GM21529 (cell line): ENCODE measurements at regions not wholly inside any gene's neighbourhood (a gene's known extent, or its start where the extent isn't known, plus 50 kb on each side); places are given as distances from the start of the nearest gene placed in this dataset.

Experiments used
- ATAC-seq: cut with Tn5 transposase; IDR thresholded peaks from one replicate; pipeline ENCODE4 v1.9.1; 2021; ENCODE audit not compliant: unreplicated experiment

DNA sequence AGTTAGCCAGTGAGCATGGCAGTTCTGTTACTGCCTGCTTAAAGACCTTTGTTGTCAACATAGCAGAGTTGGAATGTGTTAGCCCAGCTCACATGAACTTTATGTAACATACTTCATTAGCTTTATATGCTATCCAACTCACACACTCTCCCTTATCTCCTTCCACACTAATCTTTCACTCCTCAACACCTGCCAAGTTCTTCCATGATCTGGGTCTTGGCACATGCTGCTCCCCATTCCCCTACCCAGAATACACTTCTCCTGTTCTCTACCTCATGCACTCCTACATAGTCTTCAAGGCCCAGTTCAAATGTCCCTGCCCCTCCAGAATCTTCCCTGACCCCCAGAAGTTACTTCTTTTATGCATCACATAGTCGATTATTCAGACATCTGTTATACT is 179.3 kb downstream of the KATNAL1 start:
- no peak for ATAC-seq

DNA sequence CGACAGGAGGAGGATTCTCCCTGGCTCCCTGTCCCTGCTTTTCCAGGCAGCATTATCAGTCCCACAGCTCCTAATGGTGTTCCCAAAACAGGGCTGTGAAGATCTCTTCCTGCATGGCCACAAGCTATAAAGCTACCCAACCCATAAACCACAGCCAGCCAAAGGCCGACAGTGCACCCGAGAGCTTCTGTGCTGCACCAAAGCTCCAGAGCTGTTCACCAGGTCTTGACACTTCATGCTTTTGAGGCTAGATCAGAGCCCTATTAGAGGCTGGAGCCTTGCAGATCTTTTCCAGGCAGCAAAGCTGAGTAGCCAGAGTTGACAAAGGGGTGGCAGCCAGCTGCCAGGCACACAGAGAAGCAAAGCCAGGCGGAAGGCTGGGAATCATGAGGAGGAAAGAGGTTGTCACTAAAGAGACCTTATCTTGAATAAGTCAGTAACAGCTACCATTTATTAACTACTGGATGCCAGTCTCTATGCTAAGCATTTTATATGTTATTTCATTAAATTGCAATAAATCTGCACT is 180.4 kb downstream of the KATNAL1 start:
- no peak for ATAC-seq

DNA sequence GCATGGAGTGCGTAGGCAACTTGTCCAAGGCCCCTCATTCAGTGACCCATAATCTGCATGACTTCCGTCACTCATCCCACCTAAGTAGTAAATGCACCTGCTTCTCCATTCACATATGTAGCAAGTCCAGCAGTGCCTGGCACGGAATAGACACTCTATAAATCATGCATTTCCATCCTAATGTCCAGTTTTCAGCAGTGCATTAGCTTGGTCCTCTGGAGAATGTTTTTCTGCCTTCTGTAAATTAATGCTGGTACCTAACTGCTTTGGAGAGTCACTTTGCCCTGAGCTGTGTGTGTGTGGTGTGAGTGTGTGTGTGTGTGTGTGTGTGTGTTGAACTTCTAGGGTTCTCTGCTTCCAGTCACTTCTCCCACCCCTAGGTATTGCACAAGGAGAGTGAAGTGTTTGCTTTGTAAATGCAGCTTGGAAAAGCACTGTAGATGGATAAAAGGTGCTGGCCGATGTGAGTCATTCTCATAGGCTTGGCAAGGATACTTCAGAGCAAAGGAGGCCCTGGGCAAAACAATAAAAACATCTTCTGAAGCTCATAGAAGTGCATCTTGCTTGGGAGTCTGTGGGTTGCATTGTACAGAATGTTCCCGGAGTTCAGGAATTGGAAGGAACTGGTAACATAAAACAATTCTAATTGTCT is 181.8 kb downstream of the KATNAL1 start:
- no peak for ATAC-seq

DNA sequence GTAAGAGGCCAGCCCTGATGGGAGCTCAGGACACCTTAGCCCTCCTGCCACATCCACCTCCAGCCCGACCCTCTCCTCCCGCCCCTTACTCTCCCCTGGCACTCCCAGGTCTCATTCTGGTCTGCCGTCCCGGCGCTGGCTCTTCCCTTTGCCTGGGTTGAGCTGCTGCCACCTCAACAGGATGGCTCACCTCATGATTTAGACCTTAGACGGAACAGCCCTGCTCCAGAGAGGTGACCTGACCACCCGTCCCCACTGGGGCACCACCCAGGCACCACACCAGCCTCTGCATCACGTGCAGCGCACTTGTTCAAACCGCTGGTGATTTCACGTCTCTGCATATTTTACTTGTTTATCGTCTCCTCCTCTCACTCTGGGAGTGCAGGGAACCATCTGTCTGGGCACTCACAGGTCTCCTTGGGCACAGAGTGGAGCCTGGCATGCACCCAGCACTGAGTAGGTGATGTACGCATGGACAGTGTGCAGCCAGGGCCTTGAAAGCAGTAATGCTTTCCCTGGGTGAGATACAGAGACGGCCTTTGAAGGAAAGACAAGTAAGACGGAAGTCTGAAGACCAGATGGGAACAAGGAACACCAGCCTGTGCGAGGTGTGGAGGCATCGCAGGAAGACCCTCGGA is 183.1 kb downstream of the KATNAL1 start:
- no peak for ATAC-seq

DNA sequence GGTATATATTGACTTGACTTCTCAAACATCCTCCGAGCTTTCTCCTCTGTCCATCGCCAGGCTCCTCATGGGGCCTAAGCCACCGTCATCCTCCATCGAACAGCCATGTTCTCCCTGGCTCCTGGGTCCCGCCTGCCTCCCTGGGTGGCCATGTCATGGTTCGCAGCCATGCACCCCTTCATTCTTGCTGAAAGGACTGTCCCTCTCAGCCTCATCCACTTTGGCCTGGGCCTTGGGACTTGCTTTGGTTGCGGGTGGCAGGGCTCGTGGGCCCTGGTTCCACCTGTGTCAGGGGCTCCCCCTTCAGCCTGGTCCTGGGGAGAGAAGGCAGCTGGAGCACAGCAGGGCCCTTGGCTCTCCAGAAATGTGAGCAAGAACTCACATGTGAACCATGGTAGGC is 183.8 kb downstream of the KATNAL1 start:
- ATAC-seq, result no peak

DNA sequence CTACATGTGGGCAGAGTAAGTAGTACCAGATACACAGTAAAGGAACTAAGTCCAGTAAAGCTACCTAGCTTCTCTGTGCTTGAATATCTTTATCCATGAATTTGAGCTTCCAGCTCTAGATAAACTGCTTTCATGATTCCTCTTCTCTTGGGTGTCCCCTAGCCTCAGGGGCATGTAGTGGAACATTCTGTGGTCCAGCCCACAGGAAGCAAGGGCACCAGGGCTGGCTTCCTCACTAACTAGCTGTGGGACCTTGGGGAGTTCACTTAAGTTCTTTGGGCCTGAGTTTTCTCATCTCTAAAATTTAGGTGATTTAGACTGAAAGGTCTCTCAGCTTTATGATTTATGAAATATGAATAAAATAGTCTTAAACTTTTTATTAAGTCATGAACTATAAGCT is 185.7 kb downstream of the KATNAL1 start:
- no peak for ATAC-seq

DNA sequence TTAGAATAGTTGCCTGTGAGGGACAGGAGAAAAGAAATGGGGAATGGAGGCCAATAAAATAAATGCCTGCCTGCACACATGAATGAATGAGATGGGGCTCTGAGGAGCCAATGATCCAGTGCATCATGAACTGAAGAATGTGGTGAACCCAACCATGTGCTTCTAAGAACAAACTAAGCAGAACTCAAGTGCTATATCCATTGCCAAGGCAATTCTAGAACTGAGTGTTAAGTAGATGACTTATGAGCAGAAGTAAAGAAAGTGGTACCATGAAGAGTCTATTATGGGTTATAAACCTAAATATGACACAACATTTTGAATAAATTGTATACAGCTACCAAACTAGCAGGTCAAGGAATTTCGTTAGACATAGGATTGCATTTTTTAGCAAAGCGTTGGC is 186.1 kb downstream of the KATNAL1 start:
- no peak for ATAC-seq

DNA sequence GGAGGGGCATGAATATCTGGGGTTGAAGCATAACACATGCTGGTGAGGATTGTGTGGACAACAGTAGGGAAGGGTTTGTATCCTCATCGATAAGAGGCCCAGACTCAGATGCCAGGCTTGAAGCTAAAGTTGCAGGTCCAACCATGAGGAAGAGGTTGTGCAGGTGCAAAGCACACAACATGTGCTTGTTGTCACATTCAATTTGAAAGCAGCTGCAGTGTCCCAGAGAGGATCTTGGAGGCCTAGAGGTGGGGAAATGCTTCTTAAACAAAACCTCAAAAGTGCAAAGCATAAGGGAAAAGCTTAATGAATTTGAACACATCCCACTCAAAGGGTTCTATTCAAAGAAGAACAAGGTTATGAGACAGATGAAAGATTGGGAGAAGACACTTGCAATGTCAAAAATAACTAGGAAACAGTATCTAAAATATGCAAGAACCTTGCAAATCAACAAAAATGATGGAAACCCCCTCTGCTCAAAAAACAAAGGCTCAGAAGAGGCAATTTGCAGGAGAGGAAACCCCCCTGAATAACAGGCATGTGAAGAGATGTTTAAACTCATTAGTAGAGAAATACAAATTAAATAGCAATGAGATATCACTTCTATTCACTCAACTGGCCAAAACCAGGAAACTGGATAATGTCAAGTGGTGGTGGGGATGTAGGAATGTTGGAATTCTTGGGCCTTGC is 187.1 kb downstream of the KATNAL1 start:
- no peak for ATAC-seq

DNA sequence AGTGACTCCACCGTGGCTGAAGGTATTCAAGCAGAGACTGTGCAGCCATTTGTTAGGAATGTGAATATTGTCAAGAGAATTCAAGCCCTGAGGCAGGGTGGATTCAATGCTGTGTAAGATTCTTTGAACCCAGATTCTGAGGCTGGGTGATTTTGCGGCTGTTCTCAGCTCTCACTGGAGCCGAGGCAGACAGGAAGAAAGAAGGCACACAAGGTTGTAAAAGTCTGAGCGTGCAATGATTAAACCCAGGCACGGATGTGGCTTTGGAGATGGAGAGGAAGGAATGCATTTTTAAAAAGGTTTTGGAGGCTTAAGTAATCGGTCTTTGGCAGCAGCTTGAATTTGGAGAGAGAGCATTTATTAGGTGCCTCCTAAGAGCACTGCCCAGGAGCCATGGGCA is 187.9 kb downstream of the KATNAL1 start:
- ATAC-seq, result no peak

DNA sequence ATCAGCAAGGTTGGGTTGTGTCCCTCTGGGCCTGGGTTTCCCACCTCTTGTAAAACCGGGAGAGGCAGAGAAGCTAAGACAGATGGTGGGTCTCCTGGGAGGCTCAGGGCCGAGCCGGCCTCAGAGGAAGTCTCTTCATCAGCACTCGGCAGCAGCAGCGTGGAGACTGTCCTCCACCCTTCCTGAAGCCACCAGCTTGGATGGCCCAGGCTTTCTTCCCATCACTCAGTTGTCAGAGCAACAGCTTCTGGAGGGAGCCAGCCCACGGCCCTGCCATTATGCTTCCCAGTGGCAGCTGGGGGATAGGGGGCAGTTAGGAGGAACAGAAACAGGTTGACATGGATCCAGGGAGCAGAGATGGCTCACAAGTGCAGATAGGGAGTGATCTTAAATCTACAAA is 191.0 kb downstream of the KATNAL1 start:
- no peak for ATAC-seq

DNA sequence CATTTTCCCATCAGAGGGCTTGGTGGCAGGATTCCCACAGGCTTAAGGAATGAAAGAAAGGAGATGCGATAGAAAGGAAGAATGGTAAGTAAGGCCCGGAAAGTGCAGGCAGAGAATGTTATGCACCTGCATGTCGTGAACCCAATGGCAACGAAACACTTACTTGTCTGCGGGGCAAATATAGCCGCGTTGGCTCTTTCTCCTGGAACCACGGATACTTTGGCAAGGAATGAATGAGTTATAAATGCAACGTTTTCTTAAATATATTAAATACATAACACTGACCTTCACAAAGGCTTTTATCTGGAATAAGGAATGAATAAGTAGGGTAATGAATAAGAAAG is 192.1 kb downstream of the KATNAL1 start:
- no peak for ATAC-seq

DNA sequence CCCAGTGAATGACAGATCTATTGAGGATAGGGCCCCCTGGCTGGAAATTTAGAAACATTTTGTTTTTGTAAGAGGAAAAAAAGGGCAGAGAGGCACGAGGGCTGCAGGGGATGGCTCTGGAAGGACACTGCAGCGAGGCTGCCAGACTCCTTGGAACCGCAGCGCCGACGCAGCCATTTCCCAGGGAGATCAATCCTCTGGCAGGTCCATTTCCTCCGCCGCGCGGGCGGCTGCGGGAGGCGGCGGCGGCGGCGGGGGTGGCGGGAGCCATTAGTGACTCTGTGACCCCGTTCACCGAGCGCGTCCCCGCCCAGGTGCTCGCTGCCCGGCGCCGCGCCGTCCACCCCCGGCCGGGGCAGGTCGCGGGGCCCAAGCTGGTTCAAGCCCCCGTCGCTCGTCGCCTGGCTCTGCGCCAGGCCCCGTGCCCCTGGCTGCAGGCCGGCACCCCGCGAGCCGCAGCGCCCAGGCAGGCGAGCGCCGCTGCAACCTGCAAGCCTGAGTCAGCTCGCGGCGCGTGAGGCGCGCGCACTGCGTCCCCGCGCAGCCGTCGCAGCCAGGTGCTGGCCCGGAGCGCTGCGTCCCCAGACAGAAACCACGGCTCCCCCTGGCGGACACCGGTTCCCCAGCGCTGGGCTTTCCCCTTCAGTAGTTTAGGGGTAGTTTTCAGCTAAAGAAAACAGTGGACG is 192.6 kb downstream of the KATNAL1 start:
- peak; percentile 89 for ATAC-seq

DNA sequence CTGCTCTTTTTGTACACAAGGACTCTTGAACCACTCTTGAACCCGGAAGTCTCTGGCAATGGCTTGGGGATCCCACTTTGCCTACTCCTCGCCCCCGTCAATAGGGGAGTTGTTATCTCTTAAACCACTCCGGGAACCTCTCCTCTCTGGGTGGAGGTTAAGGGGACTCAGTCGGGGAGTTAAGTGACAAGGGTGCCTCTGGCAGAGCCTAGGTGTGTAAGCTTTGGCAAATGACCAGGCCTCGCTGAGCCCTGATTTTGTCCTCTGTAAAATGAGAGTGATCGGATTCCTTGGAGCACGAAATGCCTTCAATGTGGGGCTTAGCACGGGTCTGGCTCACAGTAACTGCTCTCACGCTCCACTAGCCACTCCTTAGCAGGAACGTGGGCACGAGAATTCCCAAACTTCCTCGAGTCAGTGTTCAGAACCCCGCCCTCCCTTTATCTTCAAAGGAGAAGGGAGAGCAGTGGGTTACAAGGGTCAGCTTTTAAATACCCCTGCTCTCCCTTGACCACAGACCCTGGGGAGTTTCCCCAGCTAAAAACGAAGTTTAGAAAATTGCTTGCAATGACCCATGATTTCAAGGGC is 193.3 kb downstream of the KATNAL1 start:
- no peak for ATAC-seq

DNA sequence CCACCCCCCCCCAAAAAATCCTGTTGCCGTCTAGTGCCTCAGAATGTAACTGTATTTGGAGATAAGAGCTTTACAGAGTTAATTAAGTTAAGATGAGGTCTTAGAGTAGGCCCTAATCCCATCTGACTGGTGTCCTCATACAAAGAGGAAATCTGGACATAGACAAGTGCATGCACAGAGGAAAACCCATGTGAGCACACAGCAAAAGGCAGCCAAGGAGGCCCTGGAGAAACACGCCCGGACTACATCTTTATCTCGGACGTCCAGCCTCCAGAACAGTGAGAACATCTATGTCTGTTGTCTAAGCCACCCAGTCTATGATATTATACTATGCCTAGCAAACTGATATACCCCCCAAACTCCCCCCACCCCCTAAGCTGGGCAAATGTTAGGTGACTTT is 193.8 kb downstream of the KATNAL1 start:
- no peak for ATAC-seq

DNA sequence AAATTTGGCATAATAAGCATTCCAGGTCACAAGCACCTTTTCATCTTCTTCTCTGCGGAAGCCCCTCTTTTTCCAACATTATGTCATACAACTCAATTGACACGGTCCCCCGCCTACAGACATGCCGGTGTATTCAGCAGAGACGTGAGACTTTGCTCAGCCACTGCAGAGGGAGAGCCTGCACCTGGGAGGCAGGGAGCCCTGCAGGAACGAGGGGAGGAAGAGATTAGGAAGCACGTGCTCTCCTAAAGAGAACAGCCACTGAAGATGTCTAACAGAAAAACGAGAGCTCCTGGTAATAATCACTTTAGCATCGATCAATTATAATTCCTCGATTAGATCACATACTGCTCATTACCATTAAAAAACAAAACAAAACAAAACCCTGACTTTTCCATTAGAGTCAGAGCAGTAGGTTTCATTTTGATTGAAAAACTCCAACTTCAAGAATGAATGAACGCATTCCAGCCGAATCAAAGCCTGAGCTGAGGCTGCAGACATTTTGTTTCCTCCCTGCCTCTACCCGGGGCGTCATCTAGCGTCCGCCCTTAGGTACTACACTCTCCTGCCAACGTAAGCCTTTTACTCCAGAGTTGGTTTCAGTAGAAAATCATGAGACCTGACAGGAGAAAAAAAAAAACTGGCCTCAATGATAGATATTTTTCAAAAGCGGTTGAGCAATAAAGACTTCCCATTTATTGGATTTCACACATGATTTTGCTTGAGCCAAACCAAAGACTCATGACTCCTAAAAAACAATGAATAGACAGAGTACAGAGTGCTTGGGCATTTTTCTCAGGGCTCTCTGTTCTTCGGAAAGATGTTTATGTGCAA is 194.5 kb downstream of the KATNAL1 start:
- peak; percentile 52 for ATAC-seq

DNA sequence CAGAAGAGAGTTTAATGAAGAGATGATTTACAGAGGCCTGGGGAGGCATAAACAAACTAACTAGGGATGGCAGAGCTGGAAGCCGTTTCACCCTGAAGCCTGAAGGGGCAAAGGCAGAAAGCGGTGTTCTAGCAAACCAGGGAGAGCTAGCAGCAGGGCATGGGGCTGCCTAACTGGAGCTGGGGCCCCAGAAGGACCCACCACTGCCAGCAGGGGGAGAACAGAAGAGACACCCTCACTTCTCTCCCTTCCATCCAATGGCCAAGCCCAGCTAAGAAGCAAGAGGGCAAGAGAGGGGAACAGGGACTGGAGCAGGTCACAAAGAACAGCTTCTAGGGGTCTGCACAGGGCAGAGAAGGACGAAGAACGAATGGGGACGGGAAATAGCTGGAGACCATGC is 195.5 kb downstream of the KATNAL1 start:
- no peak for ATAC-seq

DNA sequence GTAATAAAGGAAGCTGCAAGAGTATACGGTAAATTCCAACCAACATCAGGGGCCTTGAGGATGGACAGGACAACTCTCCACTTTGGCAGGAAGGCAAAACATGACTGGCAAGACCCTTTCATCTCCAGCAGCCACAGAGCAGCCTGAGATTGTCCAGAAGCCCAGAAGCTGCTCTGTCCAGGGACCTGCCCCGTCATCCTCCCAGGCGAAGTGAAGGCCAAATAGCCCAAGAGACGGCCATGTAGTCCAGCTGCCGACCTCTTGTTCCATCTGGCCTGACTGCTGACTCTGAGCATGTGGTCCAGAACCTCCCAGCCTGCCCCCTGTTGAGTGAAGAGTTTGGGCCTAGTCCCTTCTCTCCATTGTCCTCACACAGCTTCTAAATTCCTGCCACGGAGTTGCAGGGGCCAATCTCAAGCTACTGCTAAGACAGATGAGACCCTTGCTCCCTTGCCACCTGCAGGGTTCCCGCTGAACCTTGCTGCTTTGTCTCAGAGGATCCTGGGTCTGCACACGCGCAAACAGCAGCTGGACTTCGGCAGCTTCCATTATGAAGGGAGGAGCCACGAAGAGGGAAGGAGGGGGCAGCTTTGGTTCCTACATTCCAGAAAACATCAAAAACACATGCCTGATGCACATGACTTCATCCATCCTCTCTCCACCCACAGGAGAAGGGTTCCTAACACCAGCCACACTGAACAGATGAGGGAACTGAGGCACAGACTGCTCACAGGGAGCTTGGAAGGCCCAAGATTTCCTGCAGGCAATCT is 196.9 kb downstream of the KATNAL1 start:
- no peak for ATAC-seq

DNA sequence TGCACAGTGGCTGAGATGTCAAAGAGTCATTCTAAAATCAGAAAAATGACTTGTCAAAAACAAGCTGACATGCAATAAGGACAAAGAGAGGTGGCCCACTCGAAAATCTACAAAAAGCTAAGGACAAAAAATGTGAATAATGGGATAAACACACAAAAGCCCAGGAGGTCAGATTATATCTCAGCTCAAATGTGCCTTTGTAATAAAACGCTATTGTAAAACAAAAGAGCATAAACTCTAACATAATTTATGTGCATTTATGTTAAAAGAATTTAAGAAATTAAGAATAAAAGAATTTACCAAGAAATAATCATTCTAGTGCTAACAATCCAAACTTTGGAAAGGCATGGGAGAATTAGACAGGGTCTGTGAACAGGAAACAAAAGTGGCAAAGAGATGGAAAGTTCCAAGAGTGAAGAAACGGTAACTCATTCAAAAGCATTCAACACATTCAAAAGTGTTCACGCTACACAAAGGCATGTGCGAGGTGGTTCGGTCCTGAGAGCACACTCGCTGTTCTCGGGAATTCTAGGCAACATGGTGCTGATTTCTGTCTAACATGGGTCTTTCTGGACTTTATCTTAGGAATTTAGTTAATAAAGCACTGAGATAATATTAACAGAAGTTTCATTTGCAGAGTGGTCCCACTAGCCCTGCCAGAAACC is 197.7 kb downstream of the KATNAL1 start:
- ATAC-seq, result no peak

DNA sequence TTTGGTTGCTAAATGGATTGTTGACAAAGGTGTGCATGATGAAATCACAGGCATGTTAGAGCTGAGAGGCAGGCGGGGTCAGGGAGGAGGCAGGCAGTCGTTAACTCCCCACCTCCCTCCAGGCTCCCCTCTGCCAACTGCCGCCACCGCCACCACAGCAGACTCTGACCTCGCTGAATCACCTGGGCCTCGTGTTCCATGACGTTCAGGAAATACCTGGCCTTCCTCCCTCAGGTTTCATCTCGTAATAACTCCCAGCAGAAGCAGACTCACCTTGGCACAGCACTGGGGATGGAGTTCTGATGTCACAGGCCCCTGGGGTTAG is 198.5 kb downstream of the KATNAL1 start:
- no peak for ATAC-seq
